ENCODE measurements at regions not wholly inside any gene's neighbourhood (a gene's known extent, or its start where the extent isn't known, plus 50 kb on each side); places are given as distances from the start of the nearest gene placed in this dataset.

DNA sequence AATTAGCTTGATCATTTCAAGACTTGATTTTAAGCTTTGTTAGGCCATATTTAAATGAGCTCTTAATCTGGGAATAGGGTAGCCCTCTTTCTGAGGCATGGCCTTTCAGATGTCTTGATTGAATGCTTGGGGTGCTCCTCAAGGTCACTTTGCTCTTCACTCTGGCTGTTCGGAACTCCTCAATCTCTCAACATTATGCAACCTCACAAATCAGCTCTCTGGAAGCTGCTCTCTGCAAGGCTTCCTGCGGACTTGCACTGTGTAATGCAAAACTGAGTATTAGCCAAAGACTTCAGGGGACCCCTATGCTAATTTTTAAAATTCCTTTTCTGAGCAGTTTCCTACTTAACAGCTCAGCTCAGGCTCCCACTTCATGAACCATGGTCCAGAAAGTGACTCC is 398.3 kb downstream of the PRDM5 start:
- DNase-seq = no peak

DNA sequence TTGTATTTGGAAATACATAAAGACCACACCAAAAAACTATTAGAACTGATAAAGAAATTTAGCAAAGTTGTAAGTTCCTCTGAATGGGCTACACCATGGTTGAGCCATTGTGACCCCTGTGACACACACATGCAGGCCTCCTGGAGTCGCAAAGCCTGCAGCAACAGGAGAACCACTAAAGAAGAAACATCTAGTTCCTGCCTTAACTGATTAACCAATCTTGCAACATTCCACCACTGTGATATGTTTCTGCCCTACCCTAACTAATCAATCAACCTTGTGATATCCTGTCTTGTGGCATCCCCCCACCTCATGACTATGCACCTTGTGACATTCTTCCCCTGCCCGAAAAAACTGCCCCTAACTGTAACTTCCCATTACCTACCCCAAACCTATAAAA is 401.8 kb downstream of the PRDM5 start:
- DNase-seq = no peak

DNA sequence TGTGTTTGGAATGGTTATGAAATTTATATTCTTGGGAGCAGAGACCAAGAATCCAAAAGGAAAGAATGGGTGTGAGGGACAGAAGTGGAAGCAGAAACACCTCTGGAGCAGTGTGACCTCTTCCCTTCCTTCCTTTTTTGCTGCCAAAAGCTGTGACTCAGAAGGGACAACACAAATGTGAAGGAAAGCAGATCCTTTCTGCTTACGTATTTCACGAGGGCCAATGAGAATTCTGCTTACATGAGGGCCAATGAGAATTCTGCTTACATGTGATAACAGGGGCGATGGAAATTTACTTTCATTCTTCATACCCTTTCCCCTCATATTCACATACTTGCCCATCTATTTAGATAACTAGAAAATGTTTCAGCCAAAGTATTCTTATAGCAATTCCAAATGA is 404.6 kb downstream of the PRDM5 start:
- DNase-seq = no peak

DNA sequence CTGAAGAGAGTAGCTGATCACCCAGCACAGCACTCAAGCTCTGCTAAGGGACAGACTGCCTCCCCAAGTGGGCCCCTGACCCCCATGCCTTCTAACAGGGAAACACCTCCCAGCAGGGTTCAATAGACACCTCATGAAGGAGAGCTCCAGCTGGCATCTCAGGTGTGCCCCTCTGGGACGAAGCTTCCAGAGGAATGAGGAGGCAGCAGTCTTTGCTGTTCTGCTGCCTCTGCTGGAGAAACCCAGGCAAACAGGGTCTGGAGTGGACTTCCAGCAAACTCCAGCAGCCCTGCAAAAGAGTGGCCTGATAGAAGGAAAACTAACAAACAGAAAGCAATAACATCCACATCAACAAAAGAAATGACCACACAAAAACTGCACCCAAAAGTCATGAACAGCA is 412.8 kb downstream of the PRDM5 start:
- DNase-seq = no peak

DNA sequence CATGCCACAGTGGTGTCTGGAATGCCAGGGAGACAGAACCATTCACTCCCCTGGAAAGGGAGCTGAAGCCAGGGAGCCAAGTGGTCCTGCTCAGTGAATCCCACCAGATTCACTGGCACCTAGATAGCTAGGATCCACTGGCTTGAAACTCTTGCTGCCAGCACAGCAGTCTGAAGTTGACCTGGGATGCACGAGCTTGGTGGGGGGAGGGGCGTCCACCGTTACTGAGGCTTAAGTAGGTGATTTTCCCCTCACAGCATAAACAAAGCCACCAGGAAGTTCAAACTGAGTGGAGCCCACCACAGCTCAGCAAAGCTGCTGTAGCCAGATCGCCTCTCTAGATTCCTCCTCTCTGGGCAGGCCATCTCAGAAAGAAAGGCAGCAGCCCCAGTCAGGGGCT is 413.3 kb downstream of the PRDM5 start:
- DNase-seq = no peak

DNA sequence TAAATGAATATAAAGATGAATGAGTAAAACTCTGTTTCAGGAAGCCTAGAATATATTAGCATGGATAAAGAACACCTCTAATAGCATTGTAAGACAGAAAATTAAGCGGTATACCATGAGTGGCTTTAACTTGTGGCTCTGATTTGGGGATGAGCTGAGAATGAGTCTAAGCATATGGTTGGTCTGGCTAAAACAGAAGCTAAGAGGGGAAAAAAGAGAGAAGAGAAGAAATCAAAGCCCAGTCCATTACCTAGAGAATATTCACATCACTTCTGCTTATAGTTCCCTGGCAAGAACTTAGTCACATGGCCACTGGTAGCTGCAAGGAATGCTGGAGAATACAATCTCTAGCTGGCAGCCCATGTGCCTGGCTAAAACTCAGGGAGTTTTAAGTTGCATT is 414.5 kb downstream of the PRDM5 start:
- DNase-seq = no peak

DNA sequence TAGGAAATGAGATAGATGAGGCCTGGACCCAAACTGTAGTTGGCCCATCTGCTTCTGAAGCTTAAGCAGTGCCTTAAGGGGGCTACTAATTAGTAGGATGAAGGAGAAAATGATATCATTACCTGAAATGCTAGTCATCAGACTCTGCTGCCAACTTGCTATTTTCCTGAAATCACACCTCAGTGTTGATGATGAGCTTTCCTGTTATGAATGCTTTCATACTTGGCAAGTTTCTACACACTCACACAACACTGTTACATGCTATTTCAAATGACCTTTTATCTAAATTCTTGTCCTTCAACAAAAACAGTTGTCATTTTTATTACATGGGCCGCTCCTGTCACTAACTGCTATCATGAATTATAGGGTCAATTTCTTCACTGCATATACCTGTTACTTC is 416.0 kb downstream of the PRDM5 start:
- no peak for DNase-seq

DNA sequence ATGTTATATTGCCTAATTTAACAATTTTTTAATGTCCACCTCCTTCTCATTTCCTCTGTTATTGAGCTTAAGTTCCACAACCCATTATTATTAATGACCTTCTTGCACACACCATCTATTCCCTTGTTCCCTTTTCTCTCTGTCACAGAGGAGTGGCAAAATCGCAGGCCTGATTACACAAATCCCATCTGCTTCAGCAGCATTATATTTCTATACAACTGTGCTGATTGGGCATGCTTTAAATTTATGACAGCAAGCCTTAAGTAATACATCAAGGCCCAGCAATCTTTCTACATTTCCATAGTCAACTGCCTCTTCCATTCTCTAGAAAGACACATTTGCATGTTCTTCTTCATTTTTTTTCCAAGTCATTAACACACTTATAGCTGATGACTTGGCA is 423.8 kb downstream of the PRDM5 start:
- DNase-seq = no peak

DNA sequence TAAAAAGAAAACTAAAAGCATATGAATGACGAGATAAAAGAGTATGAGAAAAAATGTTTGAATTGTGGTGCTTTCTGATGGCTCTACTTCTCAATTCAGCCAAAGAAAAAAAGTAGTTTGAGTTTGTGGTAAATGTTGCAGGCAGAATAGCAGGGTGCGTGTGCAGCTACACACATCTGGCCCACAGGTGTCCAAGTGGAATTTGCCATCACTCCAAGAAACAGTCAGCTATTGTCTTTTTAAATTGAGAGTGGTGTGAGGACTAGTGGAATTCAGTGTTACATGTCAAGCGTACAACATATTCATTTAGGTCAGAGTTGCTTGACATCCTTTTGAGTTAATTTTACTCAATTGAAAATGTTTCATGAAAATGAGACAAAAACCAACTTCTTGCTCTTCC is 424.8 kb upstream of the MAD2L1 start:
- no peak for DNase-seq

DNA sequence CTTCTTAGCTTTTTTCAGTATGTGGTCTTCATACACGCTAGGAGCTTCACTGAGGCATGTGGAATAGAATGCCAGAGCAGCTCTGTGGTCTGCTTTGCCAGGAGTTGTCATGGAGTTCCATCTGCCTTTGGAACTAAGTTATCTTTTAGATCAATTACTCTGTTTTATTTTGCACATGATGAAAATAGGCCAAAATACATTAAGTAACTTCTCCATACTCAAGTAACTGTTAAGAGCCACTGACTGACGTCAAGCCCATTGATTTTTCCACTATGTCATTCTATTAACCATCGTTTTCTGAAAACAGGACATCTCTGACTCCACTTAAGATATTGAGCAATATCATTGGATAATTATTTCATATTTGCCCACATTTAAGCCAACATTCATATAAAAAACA is 415.1 kb upstream of the MAD2L1 start:
- DNase-seq = no peak

DNA sequence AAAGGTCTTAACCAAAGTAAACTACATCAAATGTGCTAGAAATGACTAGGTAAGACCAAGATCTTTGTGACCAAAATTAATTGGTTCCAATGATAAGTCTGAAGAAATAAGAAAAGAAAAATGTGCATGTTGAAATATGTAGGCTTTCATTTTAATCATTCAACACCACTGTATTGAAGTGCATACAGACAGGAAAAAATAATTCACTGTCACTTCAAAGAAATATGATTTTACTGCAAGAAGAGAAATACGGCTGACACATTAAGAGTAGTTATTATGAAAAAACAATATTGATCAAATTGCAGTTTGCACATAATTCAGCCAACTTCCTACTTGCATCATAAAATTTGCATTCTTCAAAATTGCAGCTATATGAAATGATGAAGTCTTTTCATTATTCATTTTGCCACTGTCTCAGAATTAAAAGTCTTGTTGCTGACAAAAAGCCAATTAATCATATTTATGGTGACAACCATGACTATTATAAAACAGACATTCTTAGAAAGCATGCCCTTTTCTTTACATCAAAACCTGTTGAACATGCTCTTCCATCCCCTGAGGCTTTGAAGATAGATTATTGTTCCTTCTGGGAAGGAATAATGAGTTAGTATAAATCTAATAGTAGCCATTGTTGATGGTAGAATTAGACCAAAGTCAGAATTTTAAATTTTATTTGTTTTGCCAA is 405.9 kb upstream of the MAD2L1 start:
- no peak for DNase-seq

DNA sequence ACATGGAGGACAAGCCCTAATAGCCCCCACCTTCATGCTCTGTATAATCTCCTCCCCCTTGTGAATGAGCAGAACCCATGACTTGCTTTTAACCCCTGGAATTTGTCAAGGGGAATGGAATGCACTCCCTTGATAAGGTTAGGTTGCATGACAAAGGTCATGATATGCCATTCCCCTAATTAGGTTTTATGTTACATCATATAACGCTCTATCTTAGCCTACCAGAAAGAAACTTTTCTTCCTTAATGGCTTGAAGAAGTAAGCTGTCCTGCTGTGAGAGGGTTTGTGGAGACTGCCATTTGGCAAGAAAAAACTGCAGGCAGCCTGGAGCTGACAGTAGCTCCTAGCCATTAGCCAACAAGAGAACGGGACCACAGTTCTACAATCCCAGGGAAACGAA is 399.8 kb upstream of the MAD2L1 start:
- no peak for DNase-seq

DNA sequence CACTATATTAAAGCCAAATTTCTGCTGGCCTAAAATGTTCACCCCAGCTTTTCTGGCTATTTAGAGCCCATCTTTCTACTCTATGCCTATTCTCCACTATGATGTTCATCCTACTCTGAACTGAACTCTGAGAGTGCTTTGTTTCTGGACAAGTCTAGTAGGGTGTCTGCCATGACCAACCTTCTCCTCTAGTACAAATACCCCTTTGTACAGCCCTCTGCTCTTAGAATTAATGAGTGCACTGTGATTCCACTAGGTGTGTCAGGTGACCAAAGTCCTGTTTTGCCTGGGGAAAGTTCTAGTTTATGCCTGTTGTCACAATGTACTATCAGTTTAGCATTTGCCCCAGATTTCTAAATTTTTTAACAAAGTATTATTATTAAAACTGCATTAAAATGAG is 388.1 kb upstream of the MAD2L1 start:
- DNase-seq = no peak

DNA sequence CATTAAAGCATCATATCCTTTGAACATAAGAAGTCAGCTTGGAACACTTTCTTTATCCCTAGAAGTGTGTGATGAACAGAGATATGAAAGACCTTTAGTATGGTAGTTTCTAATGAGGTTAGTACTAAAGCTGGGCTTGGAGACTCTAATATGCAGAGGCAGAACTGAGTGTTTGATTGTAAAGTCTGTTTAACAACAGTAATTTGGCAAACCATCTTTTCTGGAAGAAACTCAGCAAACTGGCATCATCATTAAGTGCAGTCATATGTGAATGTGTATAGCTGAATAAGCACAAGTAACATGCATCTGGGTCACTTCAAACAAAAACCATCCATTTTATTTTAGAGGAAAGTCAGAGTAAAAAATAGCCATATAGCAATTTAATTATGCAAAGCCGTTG is 385.9 kb upstream of the MAD2L1 start:
- DNase-seq = no peak

DNA sequence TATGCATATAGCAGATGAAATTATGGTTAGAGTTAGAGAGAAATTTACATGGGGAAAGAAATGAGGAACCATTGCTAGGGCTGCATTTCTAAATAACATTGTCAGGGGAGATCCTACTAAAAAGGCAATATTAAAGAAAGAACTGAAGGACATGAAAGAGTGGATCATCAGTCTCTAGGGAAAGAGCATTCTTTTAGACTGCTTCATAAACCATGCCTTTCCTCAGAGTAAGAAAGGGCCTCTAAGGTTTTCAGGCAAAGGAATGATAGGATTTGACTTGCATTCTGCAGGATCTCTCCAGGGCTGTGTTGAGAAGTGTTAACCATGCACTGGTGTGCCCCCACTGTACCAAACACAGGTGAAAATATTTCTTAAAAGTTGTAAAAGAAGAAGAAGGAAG is 385.4 kb upstream of the MAD2L1 start:
- no peak for DNase-seq

DNA sequence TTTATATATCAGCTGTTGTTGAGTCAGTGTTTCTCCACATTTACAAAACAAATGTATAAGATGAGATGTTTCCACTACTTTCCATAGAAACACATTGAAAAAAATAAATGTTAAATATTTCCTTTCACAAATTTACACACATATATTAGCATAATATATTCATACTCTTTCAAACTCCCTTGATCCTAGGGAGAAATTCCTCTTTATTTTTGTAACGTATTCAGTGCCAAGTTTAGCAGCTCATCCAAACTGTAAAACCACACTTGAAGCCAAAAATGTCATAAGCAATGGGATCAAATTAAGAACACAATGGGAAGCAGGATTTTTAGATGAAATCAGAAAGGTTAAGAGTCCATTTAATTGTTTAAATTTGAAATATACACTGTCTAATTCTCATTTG is 381.1 kb upstream of the MAD2L1 start:
- no peak for DNase-seq

DNA sequence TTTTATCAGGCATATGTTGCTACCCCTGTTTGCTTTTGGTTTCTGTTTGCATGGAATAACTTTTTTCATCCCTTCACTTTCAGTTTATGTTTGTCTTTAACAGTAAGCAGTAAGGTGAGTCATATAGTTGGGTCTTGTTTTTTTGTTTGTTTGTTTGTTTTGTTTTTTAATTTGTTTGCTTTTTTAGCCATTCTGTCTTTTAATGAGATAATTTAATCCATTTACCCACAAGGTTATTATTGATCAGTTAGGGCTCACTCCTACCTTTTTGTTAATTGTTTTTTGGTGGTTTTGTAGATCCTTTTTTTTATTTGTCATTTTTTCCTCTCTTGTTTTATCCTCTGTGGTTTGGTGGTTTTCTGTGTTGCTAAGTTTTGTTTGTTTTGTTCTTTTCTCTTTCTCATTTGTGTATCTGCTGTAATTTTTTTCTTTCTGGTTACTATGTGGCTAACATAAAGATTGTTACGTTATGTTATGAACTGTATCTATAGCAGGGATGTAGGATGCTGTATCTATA is 379.5 kb upstream of the MAD2L1 start:
- no peak for DNase-seq

DNA sequence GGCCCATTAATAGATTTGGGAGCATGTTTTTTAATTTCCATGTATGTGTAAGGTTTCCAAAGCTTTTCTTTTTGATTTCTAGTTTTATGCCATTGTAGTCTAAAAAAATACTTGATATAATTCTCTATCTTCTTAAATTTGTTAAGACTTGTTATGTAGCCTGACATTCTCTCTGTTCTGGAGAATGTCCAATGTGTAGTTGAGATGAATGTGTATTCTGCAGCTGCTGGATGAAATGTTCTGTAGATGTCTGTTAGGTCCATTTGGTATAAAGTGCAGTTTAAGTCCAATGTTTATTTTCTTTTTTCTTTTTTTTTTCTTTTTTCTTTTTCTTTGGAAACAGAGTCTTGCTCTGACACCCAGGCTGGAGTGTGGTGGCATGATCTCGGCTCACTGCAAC is 378.5 kb upstream of the MAD2L1 start:
- no peak for DNase-seq

DNA sequence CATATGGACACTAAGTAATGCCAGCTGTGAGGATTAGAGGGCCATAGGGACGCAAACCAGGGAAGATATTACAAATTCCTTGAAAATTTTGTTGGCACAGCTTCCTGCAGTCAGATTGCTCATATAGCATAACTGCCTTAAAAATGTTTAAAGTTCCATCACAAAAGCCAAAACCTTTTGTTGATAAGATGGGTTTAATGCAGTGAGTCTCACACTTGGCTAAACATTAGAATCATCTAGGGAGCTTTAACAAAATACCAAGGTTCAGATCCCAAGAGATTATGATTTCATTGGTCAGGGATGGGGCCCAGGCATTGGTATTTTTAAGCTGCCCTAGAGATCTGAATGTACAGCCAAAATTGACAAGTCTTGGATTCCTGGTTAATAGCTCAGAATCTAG is 376.5 kb upstream of the MAD2L1 start:
- no peak for DNase-seq

DNA sequence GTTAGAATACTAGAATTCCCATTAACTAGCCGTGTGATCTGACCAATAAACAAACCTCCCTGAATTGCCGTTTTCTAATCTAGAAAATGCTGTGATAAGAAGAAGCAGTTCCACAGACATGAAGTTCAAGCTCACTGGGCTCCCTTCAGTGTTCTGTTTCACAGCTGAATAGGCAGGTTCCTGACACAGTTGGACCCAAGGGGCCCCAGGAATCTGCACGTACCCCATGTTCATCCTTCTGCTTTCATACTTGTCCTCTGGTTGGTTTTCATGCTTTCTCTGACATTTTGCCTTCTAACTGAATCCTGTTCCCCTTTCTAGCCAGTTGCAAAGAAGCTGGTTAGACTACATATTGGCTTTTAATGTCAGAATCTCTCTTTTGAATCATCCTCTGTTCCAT is 374.1 kb upstream of the MAD2L1 start:
- no peak for DNase-seq

DNA sequence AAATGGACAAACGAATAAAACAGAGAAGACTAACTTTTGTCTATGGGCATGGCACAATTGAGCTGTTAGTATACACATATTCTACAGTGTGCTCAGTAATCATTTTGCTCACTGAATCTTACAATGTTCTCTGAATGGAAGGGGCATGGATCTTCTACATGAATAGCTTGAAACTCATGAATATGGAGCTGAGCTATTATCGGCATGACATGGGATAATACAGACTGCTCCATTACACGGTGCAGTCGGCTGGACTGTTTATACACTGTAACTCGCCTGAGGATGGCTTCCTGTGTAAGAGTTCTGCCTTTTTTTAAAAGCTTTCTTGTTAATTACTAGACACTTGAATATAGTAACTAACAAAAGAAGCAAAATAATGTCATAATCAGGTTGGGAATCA is 368.5 kb upstream of the MAD2L1 start:
- no peak for DNase-seq

DNA sequence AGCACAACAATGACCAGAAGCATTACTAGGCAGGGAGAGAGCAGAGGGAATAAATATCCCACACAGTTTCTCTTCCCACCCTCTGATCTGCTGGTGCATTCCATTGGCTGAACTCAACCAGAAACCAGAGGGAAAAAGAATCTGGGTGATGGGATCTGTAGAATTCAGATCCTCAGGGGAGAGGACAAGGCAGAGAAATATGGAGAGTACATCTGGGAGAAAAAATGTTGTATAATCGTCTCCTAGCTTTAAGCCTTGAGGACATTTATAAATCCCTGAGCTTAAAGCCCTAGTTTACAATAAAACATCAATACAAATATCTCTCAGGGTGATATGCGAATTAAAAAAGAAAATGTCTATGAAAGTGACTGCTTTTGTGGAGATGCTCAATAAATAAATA is 368.1 kb upstream of the MAD2L1 start:
- DNase-seq = no peak

DNA sequence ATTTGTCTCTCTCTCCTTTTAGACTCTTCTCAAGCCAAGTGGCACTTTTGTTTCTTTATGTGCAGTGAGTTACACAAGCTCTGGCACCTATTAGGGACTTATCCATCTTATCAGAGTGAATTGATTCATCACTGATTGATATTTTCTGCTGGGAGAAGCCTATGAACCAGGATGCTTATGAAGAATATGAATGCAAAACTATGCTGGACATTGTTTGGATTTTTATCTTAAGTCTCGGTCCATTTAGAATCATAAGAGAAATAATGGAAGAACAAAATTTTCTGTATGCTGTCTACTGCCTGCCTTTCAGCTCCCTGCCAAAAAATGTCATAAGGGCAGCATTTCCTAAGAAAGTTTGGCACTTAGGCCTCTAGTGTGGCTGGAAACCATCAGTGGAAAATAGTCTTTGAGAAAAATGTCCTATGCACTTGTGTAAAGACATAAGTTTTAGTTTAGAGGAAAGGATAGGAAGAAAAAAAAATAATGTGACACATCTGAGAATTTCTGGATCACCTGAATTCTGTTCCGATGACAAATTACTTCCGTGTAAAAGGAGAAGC is 365.7 kb upstream of the MAD2L1 start:
- DNase-seq = no peak

DNA sequence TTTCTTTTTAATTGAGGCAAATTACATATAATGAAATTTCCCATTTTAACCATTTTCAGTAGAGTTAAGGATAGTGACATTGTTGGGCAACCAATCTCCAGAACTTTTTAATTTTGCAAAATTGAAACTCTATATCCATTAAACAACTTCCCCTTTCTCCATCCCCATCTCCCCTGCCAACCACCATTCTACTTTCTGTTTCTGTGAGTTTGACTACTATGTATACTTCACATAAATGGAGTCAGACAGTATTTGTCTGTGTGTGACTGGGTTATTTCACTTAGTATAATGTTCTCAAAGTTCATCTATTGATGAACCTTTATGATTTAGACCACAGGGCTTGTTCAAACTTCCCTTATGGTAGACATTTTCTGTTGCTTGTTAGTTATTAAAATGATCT is 364.5 kb upstream of the MAD2L1 start:
- no peak for DNase-seq

DNA sequence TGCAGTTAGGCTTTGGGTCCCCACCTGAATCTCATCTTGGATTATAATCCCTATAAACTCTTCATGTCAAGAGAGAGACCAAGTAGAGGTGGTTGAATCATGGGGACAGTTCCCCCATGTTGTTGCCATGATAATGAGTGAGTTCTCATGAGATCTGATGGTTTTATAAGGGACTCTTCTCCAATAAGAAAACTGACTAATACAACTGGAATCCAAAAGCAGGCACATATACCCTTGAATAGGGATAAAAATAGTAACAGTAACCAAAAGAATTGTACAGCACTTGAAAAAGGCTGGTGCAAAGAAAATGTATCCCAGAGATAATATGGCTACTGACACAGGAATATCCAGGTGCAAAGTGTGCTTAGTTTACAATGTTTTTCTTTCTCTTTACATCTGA is 351.5 kb upstream of the MAD2L1 start:
- DNase-seq = no peak
